ENCODE measurements at regions not wholly inside any gene's neighbourhood (a gene's known extent, or its start where the extent isn't known, plus 50 kb on each side); places are given as distances from the start of the nearest gene placed in this dataset.
"Not testable (repeated sequence)": the region's sequence is repeated elsewhere in the genome, so short reads cannot be mapped to it uniquely, and the experiment has no call there.

DNA sequence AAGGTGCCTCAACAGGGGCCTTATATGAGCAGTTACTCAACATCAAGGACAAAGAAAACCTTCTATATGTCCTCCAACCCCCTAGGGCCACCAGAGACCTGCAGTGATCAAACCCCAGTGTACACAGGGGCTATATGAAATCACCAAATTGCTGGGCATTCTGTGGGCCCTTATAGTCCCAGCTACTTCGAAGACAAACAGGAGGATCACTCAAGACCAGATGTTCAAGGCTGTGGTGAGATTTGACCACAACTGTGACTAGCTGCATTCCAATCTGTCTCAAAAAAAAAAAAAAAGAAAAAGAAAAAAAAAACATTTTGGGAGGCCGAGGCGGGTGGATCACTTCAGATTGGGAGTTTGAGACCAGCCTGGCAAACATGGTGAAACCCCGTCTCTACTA lies 51.0 kb upstream of the PRB2 start:
- no peak for DNase-seq

DNA sequence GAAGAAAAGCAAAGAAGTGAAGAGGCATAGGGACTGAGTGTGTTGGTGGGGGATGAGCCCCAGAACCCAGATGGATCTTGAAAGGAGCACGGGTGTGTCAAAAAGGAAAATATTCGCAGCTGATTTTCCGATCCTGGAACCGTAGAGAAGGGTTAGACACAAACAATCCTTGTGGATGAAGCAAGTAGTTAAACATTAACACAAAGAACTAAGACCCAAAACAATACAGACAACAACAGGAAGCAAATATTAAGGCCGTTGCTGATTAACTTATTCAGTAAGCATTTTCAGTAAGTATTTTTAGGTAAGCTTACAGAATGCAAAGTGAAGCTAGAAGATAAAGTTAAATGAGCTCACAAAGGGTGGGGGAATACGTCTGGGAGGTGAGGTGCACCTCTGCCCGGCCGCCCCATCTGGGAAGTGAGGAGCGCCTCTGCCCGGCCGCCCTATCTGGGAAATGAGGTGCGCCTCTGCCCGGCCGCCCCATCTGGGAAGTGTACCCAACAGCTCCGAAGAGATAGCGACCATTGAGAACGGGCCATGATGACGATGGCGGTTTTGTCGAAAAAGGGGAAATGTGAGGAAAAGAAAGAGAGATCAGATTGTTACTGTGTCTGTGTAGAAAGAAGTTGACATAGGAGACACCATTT lies 62.8 kb upstream of the PRB2 start:
- no peak for DNase-seq

- DNase-seq = no peak
These were observed 65.1 kb upstream of the PRB2 start for GRCh38 chr12:11460343-11461023.

DNA sequence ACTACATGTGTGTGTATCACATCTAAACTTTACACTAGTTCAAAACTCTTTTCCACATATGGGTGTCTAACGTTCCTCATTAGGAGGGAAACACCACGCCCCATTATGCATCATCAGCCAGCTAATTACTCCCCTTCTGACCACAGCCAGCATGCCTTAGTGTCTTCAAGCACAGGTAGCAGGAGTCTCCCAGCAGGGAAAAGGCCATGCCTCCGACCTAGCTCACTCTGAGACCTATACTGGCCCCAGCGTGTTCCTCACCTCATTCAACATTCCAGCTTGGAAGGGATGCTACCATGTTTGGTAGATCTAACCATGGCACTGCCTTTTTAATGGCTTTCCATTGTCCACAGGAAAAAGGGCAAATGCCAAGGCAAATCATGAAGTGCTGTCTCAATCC lies 66.1 kb upstream of the PRB2 start:
- DNase-seq = no peak

GRCh38 chr12:11477110-11477509 lies 81.7 kb upstream of the PRB2 start:
- DNase-seq = no peak

- no peak for DNase-seq
These were observed 87.6 kb upstream of the PRB2 start for GRCh38 chr12:11482955-11483354.

DNA sequence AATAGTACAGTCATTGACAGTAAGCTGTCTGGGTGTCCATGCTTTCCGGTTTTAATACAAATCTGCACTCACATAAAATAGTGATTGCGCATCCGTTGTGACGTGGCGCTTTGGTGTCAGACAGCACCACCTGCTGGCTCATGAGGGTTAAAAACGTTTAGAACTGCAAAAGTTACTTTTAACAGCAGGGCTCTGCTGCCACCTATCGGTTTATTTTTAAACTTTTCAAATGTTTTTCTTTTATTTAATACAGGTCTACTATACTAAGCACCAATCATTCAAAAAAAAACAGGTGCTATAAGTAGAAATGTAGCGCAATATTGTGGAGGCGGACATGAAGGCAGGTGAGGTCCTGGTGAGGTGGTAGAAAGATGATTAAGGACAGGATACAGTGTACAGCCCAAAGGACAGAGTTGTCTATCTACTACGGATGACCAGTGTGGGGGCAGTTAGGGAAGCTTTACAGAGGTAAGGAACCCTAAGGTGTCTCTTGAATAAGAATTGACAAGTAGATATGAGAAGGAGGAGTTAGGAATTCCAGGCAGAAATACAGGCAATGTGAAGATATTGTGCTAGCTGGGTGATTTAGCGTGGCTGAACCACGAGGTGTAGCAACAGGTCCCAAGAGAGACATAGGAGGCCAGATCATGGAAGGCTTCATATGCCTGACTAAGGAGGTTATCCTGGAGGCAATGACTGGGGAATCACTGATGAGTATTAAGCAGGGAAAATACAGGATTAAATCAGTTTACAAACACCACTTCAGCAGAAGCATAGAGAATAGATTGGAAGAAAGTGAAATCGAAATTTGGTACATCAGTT lies 91.5 kb upstream of the PRB2 start:
- peak; percentile 64 for DNase-seq

GRCh38 chr12:11496157-11496851 lies 100.9 kb upstream of the PRB2 start:
- no peak for DNase-seq

DNA sequence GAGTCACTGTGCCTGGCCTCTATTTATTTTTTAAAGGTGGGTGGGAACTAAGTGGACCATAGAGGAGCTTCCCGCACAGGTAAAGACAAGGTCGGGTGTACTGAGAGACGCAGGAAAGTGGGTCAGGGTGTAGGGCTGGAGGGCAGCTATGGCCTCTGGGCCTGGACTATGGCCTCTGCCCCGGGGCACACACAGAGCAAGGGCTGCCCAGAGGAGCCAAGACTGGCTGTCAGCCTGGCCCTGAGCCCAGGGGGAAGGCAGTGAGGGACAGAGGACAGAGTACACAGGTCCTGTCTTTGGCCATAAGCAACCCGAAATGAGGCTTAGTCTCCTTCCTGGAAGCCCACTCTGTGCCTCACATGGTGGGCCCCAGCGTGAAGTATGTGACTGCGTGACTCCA lies 102.1 kb upstream of the PRB2 start:
- DNase-seq = no peak

- DNase-seq = no peak
These were observed 102.6 kb upstream of the PRB2 start for GRCh38 chr12:11497995-11498394.

- not testable (repeated sequence) for DNase-seq
These were observed 103.2 kb upstream of the PRB2 start for GRCh38 chr12:11498574-11498973.

GRCh38 chr12:11499806-11500187 lies 104.4 kb upstream of the PRB2 start:
- no peak for DNase-seq

- DNase-seq = peak; percentile 54
These were observed 105.0 kb upstream of the PRB2 start for GRCh38 chr12:11500188-11500860.

GRCh38 chr12:11500861-11501230 lies 105.5 kb upstream of the PRB2 start:
- no peak for DNase-seq

- no peak for DNase-seq
These were observed 113.3 kb upstream of the PRB2 start for GRCh38 chr12:11508699-11509098.

- no peak for DNase-seq
These were observed 114.0 kb upstream of the PRB2 start for GRCh38 chr12:11509326-11509725.

DNA sequence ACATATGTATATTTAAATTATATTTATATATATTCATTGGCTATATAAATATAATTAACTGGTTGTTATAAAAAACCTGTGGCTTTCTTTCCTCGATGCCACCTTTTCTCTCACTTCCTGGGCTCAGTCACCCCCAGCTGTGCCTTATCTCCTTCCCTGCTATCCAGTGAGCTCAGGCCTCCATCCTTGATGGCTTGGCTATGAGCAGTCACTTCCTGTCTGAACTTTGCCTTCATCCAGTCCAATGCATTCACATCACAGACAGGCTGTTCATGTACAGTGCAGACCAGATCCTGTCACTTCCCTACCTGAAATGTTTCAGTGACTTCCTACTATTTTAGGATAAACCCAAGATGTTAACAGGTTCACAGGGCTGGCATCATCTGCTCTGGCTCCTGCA lies 115.3 kb upstream of the PRB2 start:
- no peak for DNase-seq

DNA sequence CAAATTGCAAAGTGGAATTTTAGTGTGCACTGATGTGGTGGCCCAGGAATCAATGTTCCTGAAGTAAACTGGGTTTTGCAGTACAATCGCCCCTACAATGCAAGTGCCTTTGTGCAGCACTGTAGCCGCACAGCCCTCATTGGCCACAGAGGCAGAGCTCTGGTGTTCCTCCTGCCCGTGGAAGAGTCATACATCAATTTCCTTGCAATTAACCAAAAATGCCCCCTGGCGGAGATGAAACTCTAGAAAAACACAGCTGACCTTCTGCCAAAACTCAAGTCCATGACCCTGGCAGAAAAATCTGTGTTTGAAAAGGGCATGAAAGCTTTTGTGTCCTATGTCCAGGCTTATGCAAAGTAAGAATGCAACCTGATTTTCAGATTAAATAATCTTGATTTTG lies 117.9 kb upstream of the PRB2 start:
- DNase-seq = no peak

DNA sequence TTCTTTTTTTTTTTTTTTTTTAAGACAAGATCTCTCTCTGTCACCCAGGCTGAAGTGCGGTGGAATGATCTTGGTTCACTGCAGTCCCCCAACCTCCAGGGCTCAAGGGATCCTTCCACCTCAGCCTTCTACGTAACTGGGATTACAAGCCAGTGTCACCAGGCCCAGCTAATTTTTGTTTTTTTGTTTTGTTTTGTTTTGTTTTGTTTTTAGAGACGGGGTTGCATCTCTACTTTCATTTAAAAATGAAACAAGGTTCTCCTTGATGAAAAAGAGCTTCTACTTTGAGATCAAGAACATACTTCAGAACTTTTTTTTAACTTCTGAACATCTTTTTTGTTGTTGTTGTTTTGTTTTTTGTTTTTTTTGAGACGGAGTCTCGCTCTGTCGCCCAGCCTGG lies 121.7 kb upstream of the PRB2 start:
- no peak for DNase-seq

DNA sequence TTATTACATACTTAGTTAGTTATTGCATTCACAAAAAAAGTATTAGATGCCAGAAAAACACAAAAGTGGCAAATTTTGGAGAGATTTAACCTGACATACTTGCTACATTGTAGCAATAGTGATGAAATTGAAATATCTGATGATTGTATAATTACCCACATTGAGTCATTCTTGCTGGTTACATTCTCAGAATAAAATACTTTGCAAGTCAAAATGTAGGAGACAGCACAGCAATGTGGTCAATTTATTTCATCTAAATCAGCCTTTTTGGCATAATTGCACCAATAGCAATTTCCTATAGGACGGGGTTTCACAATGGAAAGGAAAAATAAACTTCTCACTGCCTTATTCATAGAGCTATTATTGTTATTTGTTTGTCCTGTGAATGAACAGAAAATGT lies 125.0 kb upstream of the ETV6 start:
- no peak for DNase-seq

GRCh38 chr12:11534064-11534463 lies 115.4 kb upstream of the ETV6 start:
- no peak for DNase-seq

DNA sequence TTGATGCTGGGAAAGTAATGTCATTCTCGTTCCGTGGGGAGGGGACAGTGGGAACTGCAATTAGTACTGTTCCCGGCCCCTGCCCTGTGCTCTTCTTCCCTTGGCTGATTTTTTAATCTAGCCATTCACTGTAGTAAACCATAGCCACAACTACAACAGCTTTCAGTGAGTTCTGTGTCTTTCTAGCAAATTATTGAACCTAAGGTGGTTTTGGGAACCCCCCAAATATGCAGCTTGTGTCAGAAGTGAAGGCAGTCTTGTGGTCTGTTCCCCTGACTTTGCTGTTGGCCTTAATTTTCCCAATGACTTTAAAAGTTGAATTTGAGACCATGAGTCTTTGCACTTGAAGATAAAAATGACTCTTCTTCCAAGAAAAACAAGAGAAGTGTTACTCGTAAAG lies 114.3 kb upstream of the ETV6 start:
- no peak for DNase-seq

DNA sequence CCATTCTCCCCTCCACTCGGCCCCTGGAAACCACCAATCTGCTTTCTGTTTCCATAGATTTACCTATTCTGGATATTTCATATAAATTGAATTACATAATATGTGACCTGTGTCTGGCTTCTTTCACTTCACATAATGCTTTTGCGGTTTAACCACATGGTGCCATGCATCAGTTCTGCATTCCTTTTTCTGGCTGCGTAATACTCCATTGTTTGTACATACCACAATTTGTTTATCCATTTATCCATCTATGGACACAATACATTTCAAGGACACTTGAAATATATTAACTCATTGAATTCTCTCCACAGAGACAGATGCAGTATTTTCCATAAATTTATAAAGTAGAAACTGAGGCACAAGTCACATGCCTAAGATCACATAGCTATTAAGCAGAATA lies 110.3 kb upstream of the ETV6 start:
- no peak for DNase-seq

Data from activated CD4-positive, alpha-beta T cell treated with anti-CD3 and anti-CD28 coated beads for 1 hour (primary cell).